Esophagus squamous epithelium (tissue), 5 donors: ENCODE measurements at regions not wholly inside any gene's neighbourhood (a gene's known extent, or its start where the extent isn't known, plus 50 kb on each side); places are given as distances from the start of the nearest gene placed in this dataset.

ENCODE experiments used
- DNase-seq: peaks from one replicate; lab custom pipeline; 2025; lab: John Stamatoyannopoulos, UW
- H3K27ac ChIP-seq, 4 donors: fragments of 200-600 bp; sonication (generic); one replicate each; pipeline ENCODE4 v1.5.1; 2016 to 2019; ENCODE audit warnings: mild to moderate bottlenecking in 1 of 4
- H3K27me3 ChIP-seq, 4 donors: fragments of 200-600 bp; sonication (generic); 1 replicate in 3 of 4; 2 replicates in 1 of 4; pipeline versions ENCODE4 v1.5.1 to v1.6.0; 2017 to 2021; ENCODE audit warnings: antibody characterized with exemption in 1 of 4
- H3K36me3 ChIP-seq, 3 donors: fragments of 200-600 bp; sonication (generic); one replicate each; pipeline ENCODE4 v1.5.1; 2016 to 2019
- H3K4me1 ChIP-seq, 3 donors: fragments of 200-600 bp; sonication (generic); one replicate each; pipeline ENCODE4 v1.5.1; 2017 to 2019
- H3K4me3 ChIP-seq, 4 donors: fragments of 200-600 bp; sonication (generic); 1 replicate in 3 of 4; 2 replicates in 1 of 4; pipeline ENCODE4 v1.5.1; 2016 to 2019; ENCODE audit warnings: mild to moderate bottlenecking in 2 of 4, moderate library complexity in 1 of 4
- H3K9me3 ChIP-seq, 3 donors: fragments of 200-600 bp; sonication (generic); one replicate each; pipeline ENCODE4 v1.5.1; 2016 to 2019
- POLR2A ChIP-seq, 4 donors: fragments of 450-650 bp; IDR thresholded peaks; one replicate each; pipeline ENCODE4 v1.6.1; 2017; ENCODE audit warnings: antibody characterized with exemption in 4 of 4, mild to moderate bottlenecking in 4 of 4, moderate library complexity in 3 of 4
- WGBS, 2 donors: methylation state at CpG; one replicate each; pipeline ENCODE4 v1.1.5; 2018; 5-methylcytosine and 5-hydroxymethylcytosine counted together
- intact Hi-C: fragments of 100-400 bp; cut with DNase I; formaldehyde crosslinking; loops from one replicate; pipeline ENCODE4 v1.15.0; 2022
- TF ChIP-seq, protein P1 (sequence below), 6 experiments: fragments of 450-650 bp in 4 of 6; fragments of 200-600 bp in 2 of 6; sonication (generic) in 2 of 6; IDR thresholded peaks; one replicate each; pipeline ENCODE4 v1.5.1; 2016 to 2019; ENCODE audit warnings: antibody characterized with exemption in 6 of 6, mild to moderate bottlenecking in 4 of 6, moderate library complexity in 4 of 6
- donor health status: DM: yes; HTN: yes; CAD: no.

DNA sequence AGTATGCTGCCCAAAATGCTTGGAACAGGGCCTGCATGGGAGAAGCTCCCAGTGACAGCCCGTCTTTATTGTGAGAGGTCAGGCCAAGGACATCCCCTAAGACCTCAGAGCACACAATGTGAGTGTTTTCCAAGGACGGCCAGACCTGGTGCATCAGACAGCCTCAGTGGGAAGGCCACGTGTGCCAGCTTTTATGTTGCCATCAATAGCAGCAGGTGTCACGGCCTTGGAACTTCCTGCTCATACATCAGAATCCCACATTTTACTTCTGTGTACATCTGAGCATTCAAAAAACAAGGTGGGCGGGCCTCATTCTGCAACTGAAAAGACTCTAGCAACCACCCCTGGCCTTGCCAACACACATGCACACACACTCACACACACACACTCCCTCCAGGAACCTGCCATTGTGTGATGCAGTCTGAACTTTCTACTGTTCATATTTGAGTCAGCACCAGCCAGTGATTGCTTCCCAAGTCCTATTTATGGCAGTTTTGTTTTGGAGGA lies 753.1 kb upstream of the TBX3 start:
- no peaks in the 10 kb centered on the region for H3K27me3 ChIP-seq
- no peaks in the 10 kb centered on the region for H3K36me3 ChIP-seq
- no peaks in the 10 kb centered on the region for H3K9me3 ChIP-seq
- H3K4me1 ChIP-seq = peaks cover 0 to 4% (median 0%) of the 10 kb centered on the region in 3 donors
- 54 to 67% methylated on average over 3 to 4 of the region's 5 CpGs for WGBS, 2 donors
- no peak overlapping the region for H3K4me3 ChIP-seq
- H3K27ac ChIP-seq = no peak overlapping the region
- TF ChIP-seq, protein P1, sequence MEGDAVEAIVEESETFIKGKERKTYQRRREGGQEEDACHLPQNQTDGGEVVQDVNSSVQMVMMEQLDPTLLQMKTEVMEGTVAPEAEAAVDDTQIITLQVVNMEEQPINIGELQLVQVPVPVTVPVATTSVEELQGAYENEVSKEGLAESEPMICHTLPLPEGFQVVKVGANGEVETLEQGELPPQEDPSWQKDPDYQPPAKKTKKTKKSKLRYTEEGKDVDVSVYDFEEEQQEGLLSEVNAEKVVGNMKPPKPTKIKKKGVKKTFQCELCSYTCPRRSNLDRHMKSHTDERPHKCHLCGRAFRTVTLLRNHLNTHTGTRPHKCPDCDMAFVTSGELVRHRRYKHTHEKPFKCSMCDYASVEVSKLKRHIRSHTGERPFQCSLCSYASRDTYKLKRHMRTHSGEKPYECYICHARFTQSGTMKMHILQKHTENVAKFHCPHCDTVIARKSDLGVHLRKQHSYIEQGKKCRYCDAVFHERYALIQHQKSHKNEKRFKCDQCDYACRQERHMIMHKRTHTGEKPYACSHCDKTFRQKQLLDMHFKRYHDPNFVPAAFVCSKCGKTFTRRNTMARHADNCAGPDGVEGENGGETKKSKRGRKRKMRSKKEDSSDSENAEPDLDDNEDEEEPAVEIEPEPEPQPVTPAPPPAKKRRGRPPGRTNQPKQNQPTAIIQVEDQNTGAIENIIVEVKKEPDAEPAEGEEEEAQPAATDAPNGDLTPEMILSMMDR (IDR thresholded peaks at IDR 0.05) = no peak
- no peak for TF ChIP-seq POLR2A (IDR thresholded peaks at IDR 0.05)
- intact Hi-C loops = no loop called here
- DNase-seq = no peak

DNA sequence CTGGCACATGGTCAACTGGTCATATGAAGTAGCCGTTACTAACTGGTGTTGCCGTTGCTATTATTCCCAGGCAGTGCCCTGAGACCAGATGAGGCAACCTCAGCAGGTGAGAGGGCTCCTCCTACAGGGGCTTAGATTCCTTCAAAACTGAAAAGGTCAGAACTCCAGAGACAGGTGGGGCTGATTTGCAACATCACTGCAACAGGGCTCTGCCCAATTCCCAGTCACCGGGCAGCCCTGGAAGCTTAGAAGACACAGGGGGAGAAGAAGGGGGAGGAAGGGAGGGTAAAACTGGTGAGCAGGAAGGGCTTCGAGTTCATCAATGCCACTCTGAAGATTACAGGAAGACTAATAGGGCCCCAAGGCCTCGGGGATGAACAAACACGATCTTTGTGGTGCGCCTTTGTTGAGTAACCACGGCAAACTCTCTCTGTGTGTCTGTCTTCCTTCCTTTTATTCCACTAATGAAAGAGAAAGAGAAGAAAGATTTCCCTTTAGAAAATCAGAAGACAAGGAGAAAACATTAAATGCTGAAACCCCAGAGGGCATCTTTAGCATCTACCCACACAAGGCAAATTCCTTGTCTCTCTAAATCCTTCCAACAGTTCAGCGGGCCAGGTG lies 749.1 kb upstream of the TBX3 start:
- no peak overlapping the region for H3K4me3 ChIP-seq
- DNase-seq = no peak
- H3K9me3 ChIP-seq = no peaks in the 10 kb centered on the region
- intact Hi-C loops = no loop called here
- 24 to 25% methylated on average over 8 to 9 of the region's 9 CpGs for WGBS, 2 donors
- no peak overlapping the region for H3K27ac ChIP-seq
- no peaks in the 10 kb centered on the region for H3K4me1 ChIP-seq
- H3K27me3 ChIP-seq = no peaks in the 10 kb centered on the region
- H3K36me3 ChIP-seq = no peaks in the 10 kb centered on the region
- TF ChIP-seq, protein P1 (IDR thresholded peaks at IDR 0.05) = no peak

DNA sequence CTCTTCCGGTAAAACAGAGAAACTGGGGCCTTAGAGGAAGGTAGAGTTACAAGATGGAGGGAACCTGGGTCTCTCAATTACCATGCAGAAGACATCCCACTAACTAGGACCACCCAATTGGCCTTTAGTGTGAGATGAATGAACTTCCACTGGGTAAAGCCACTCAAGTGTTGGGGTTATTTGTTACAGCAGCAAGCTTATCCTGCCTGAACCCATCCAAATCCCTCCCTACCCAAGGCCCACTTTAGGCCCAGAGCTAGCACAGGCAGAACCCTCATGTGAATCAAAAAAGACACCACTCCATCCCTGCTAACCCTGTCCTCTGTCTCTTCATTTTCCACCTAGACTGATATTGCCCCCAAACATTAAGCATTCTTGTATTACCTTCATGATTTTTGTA lies 746.7 kb upstream of the TBX3 start:
- Histone ChIP-seq H3K27ac (no peak overlapping the region), H3K4me1 (no peaks in the 10 kb centered on the region), H3K9me3 (no peaks in the 10 kb centered on the region), H3K27me3 (no peaks in the 10 kb centered on the region), H3K4me3 (no peak overlapping the region), H3K36me3 (no peaks in the 10 kb centered on the region)
- WGBS, 2 donors = 88% methylated on average over 1 of the region's 1 CpG; no CpG with 5 or more reads in 1 of the 2 donors
- intact Hi-C loops = no loop called here
- no peak for TF ChIP-seq POLR2A (IDR thresholded peaks at IDR 0.05)
- TF ChIP-seq, protein P1 (IDR thresholded peaks at IDR 0.05) = no peak
- no peak for DNase-seq

DNA sequence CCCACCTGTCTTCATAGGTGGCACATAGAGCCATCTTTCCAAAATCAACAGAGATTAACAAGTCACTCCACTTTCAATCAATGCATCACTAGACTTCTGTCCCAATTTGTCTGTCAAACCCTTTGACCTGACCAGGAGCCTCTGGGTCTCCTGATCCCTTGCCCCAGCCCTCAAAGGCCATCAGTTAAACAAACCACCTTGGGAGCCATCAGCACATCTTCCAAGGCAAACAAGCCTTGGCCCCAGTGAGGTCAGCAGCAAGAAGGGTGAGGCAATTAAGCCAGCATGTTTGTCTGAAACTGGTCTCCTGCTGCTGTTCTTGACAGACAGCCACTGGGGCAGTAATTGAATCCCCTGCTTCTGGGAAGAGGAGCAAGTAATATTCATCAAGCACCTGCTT lies 742.8 kb upstream of the TBX3 start:
- intact Hi-C loops = no loop called here
- DNase-seq = no peak

DNA sequence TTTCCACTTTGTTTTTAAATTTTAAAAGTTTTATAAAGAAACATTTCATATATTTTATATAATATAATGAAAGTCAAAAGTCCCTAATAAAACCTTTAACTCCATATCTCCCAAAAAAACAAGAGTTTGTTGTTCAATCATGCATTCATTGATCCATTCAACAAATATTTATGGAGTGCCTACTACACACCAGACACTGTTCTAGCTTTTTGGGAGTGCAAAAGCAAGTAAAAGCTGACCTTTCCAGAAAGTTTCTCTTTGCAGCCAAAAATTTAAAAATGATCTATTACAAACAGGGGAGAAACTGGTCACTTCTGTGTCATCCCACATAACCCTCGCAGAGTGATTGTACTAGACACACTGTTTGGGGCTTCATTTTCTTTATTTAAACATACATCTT lies 740.0 kb upstream of the TBX3 start:
- TF ChIP-seq, protein P1 (IDR thresholded peaks at IDR 0.05) = no peak
- no peak for TF ChIP-seq POLR2A (IDR thresholded peaks at IDR 0.05)
- no peak for DNase-seq
- intact Hi-C loops = no loop called here

More for the DNA sequence above, 742.8 kb upstream of the TBX3 start:
- no peak overlapping the region for H3K4me3 ChIP-seq
- H3K36me3 ChIP-seq = no peaks in the 10 kb centered on the region
- H3K27ac ChIP-seq = no peak overlapping the region
- H3K4me1 ChIP-seq = no peaks in the 10 kb centered on the region
- TF ChIP-seq, protein P1 (IDR thresholded peaks at IDR 0.05) = no peak
- TF ChIP-seq POLR2A (IDR thresholded peaks at IDR 0.05) = no peak
- H3K9me3 ChIP-seq = no peaks in the 10 kb centered on the region
- H3K27me3 ChIP-seq = no peaks in the 10 kb centered on the region

More for the DNA sequence above, 740.0 kb upstream of the TBX3 start:
- no peak overlapping the region for H3K4me3 ChIP-seq
- 82% methylated on average over 1 of the region's 1 CpG for WGBS, 2 donors
- no peaks in the 10 kb centered on the region for H3K4me1 ChIP-seq
- H3K9me3 ChIP-seq = no peaks in the 10 kb centered on the region
- no peaks in the 10 kb centered on the region for H3K36me3 ChIP-seq
- no peaks in the 10 kb centered on the region for H3K27me3 ChIP-seq
- no peak overlapping the region for H3K27ac ChIP-seq
